ENCODE measurements at regions not wholly inside any gene's neighbourhood (a gene's known extent, or its start where the extent isn't known, plus 50 kb on each side); places are given as distances from the start of the nearest gene placed in this dataset.

DNA sequence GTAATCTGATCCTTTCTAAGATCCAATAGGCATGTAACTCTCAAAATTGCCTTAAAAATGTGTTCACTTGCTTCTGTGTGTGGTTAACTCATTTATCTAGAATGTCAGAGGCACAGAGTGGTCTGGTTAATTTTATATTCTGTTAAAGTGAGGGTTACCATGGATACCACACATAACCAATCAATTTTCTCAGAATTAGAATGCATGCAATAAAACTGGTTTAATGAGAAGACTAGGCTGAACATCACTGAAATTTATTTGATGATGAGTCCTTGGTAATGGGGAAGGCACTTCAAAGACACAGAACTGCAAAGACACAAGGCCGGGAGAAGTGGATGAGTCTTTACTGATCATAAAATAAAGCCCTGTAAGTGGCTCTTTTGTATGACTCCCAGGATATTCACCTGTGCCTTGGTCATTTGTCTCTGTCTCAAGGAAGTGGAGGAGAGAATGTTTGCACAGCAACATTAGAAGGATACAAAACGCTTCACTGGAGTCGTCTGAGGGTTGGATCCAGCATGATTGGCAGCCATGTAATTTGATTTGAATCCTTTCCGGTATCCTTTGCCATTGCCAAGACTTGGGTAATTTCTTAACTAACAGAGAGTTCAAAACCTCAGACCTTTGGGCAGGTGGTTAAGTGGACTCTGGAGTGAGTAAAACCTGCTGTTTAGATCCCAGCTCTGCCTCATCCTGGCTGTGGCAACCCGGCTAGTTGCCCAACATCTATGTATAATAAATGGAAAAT, 94.0 kb upstream of the RBPJ start:
- H3K36me3 ChIP-seq (ENCODE audit: insufficient read depth, low read length) = no peaks in the 10 kb centered on the region
- no peak overlapping the region for H3K4me2 ChIP-seq (ENCODE audit: insufficient read depth, low read length)
- H3K9me3 ChIP-seq (ENCODE audit: low read depth, low read length) = no peaks in the 10 kb centered on the region
- no peaks in the 10 kb centered on the region for H3K79me2 ChIP-seq (ENCODE audit: insufficient read depth, low read length)
- TF ChIP-seq, protein P1, sequence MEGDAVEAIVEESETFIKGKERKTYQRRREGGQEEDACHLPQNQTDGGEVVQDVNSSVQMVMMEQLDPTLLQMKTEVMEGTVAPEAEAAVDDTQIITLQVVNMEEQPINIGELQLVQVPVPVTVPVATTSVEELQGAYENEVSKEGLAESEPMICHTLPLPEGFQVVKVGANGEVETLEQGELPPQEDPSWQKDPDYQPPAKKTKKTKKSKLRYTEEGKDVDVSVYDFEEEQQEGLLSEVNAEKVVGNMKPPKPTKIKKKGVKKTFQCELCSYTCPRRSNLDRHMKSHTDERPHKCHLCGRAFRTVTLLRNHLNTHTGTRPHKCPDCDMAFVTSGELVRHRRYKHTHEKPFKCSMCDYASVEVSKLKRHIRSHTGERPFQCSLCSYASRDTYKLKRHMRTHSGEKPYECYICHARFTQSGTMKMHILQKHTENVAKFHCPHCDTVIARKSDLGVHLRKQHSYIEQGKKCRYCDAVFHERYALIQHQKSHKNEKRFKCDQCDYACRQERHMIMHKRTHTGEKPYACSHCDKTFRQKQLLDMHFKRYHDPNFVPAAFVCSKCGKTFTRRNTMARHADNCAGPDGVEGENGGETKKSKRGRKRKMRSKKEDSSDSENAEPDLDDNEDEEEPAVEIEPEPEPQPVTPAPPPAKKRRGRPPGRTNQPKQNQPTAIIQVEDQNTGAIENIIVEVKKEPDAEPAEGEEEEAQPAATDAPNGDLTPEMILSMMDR (IDR thresholded peaks at IDR 0.05; ENCODE audit: extremely low read depth, low read depth, low read length) = no peak
- no peak overlapping the region for H3K27ac ChIP-seq (ENCODE audit: low read depth, low read length)
- H3K4me1 ChIP-seq (ENCODE audit: insufficient read depth, low read length) = no peaks in the 10 kb centered on the region
- H3K27me3 ChIP-seq (ENCODE audit: insufficient read depth, low read length) = peaks cover 4% of the 10 kb centered on the region
- H4K20me1 ChIP-seq (ENCODE audit: insufficient read depth, low read length) = no peaks in the 10 kb centered on the region
- H3K4me3 ChIP-seq (ENCODE audit: insufficient read depth, low read length) = no peak overlapping the region
- DNase-seq (ENCODE audit: insufficient read length, low spot score, missing footprints) = no peak
- H2AFZ ChIP-seq (ENCODE audit: low read length) = no peak overlapping the region

DNA sequence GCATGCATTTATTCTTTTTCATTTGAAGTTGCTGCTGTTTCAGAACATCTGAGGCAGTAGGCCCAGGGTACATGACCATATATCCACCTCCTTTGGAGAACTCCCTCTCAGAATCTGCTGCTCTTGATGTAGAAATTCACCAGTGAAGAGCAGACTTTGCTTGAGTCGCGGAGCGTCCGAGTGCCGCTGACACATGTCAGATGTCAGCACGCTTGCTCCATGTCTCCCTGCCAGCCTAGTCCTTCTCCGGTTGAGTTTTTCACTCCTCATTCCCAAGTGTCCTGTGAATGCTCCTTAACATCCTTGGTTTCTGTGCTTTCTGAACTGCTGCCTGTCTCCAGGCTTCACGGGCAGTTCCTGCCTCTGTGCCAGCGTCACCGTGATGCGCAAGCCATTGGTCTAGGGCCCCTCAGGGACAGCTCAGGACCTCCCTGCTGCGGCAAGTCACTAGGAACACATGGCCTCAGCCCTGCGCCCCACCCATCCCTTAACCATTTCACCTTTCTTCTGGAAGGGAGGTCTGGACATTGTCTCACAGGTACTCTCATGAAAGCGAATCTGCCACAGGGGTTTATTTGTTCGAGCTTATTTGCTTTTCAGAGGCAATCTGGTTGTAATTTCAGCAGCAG, 93.1 kb upstream of the RBPJ start:
- H2AFZ ChIP-seq (ENCODE audit: low read length) = no peak overlapping the region
- no peak overlapping the region for H3K27ac ChIP-seq (ENCODE audit: low read depth, low read length)
- no peaks in the 10 kb centered on the region for H3K9me3 ChIP-seq (ENCODE audit: low read depth, low read length)
- H3K4me3 ChIP-seq (ENCODE audit: insufficient read depth, low read length) = no peak overlapping the region
- no peak for DNase-seq (ENCODE audit: insufficient read length, low spot score, missing footprints)
- TF ChIP-seq, protein P1 (IDR thresholded peaks at IDR 0.05; ENCODE audit: extremely low read depth, low read depth, low read length) = no peak
- H3K27me3 ChIP-seq (ENCODE audit: insufficient read depth, low read length) = peaks cover 4% of the 10 kb centered on the region
- H3K36me3 ChIP-seq (ENCODE audit: insufficient read depth, low read length) = no peaks in the 10 kb centered on the region
- no peaks in the 10 kb centered on the region for H4K20me1 ChIP-seq (ENCODE audit: insufficient read depth, low read length)
- no peak overlapping the region for H3K4me2 ChIP-seq (ENCODE audit: insufficient read depth, low read length)
- H3K79me2 ChIP-seq (ENCODE audit: insufficient read depth, low read length) = no peaks in the 10 kb centered on the region
- no peaks in the 10 kb centered on the region for H3K4me1 ChIP-seq (ENCODE audit: insufficient read depth, low read length)

DNA sequence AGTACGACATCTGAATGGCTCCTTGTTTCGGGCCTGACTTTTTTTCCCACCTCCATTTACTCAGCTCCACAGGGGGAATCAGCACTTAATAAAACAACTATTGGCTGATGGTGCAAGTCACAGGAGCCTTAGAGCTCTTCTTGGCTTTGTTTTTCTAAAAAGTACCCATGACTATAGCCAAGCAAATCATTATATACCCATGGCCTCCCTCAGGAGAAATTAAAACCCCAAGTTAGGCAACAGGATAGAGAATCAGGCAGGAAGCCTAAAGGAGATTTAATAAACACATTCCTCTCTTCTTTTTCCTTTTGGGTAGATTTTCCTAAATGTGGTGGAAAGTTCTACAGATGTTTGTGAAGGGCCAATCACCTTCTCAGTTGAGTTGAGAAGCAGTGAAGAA, 91.9 kb upstream of the RBPJ start:
- Histone ChIP-seq H3K27ac (ENCODE audit: low read depth, low read length) (no peak overlapping the region), H4K20me1 (ENCODE audit: insufficient read depth, low read length) (no peaks in the 10 kb centered on the region), H3K4me1 (ENCODE audit: insufficient read depth, low read length) (no peaks in the 10 kb centered on the region), H3K9me3 (ENCODE audit: low read depth, low read length) (no peaks in the 10 kb centered on the region), H3K27me3 (ENCODE audit: insufficient read depth, low read length) (peaks cover 4% of the 10 kb centered on the region), H3K4me3 (ENCODE audit: insufficient read depth, low read length) (no peak overlapping the region), H3K36me3 (ENCODE audit: insufficient read depth, low read length) (no peaks in the 10 kb centered on the region), H2AFZ (ENCODE audit: low read length) (no peak overlapping the region), H3K79me2 (ENCODE audit: insufficient read depth, low read length) (no peaks in the 10 kb centered on the region), H3K4me2 (ENCODE audit: insufficient read depth, low read length) (no peak overlapping the region)
- no peak for DNase-seq (ENCODE audit: insufficient read length, low spot score, missing footprints)
- TF ChIP-seq, protein P1 (IDR thresholded peaks at IDR 0.05; ENCODE audit: extremely low read depth, low read depth, low read length) = no peak

DNA sequence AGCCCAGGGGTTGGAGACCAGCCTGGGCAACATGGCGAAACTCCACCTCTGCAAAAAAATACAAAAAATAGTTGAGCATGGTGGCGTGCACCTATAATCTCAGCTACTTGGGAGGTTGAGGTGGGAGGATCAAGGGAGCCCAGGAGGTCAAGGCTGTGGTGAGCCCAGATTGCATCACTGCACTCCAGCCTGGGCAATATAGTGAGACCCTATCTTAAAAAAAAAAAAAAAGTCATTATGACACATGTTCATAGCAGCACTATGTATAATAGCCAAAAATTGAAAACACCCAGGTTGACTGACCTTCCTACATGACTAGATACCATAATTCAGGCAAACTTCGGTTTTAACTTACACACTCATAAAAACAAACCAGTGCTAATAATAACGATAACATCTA, 90.8 kb upstream of the RBPJ start:
- no peaks in the 10 kb centered on the region for H3K9me3 ChIP-seq (ENCODE audit: low read depth, low read length)

More for the DNA sequence above, 90.8 kb upstream of the RBPJ start:
- TF ChIP-seq, protein P1 (IDR thresholded peaks at IDR 0.05; ENCODE audit: extremely low read depth, low read depth, low read length) = no peak
- H2AFZ ChIP-seq (ENCODE audit: low read length) = no peak overlapping the region
- DNase-seq (ENCODE audit: insufficient read length, low spot score, missing footprints) = no peak
- no peaks in the 10 kb centered on the region for H4K20me1 ChIP-seq (ENCODE audit: insufficient read depth, low read length)
- peaks cover 4% of the 10 kb centered on the region for H3K27me3 ChIP-seq (ENCODE audit: insufficient read depth, low read length)
- no peaks in the 10 kb centered on the region for H3K36me3 ChIP-seq (ENCODE audit: insufficient read depth, low read length)
- H3K27ac ChIP-seq (ENCODE audit: low read depth, low read length) = no peak overlapping the region
- no peaks in the 10 kb centered on the region for H3K4me1 ChIP-seq (ENCODE audit: insufficient read depth, low read length)
- H3K79me2 ChIP-seq (ENCODE audit: insufficient read depth, low read length) = no peaks in the 10 kb centered on the region
- no peak overlapping the region for H3K4me3 ChIP-seq (ENCODE audit: insufficient read depth, low read length)
- no peak overlapping the region for H3K4me2 ChIP-seq (ENCODE audit: insufficient read depth, low read length)
